ENCODE measurements at regions not wholly inside any gene's neighbourhood (a gene's known extent, or its start where the extent isn't known, plus 50 kb on each side); places are given as distances from the start of the nearest gene placed in this dataset.

- TF ChIP-seq, protein P1, sequence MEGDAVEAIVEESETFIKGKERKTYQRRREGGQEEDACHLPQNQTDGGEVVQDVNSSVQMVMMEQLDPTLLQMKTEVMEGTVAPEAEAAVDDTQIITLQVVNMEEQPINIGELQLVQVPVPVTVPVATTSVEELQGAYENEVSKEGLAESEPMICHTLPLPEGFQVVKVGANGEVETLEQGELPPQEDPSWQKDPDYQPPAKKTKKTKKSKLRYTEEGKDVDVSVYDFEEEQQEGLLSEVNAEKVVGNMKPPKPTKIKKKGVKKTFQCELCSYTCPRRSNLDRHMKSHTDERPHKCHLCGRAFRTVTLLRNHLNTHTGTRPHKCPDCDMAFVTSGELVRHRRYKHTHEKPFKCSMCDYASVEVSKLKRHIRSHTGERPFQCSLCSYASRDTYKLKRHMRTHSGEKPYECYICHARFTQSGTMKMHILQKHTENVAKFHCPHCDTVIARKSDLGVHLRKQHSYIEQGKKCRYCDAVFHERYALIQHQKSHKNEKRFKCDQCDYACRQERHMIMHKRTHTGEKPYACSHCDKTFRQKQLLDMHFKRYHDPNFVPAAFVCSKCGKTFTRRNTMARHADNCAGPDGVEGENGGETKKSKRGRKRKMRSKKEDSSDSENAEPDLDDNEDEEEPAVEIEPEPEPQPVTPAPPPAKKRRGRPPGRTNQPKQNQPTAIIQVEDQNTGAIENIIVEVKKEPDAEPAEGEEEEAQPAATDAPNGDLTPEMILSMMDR (conservative IDR thresholded peaks at IDR 0.05; ENCODE audit: low read length), result no peak
- no peak for TF ChIP-seq EZH2phosphoT487 (IDR thresholded peaks at IDR 0.05; ENCODE audit: borderline replicate concordance, low read depth, low read length)
These were observed 79.3 kb upstream of the CNTNAP4 start for GRCh38 chr16:76197900-76198299.
